Activated B cell treated with CpG ODN at 0.5 μM for 24 hours (primary cell): ENCODE measurements at regions not wholly inside any gene's neighbourhood (a gene's known extent, or its start where the extent isn't known, plus 50 kb on each side); places are given as distances from the start of the nearest gene placed in this dataset.

Experiments
- ATAC-seq: fragments of 200-7000 bp; cut with Tn5 transposase; one replicate; pipeline ENCODE4 v1.10.0; 2021; ENCODE audit warnings: low read depth, mild to moderate bottlenecking, moderate library complexity
- CTCF ChIA-PET: fragments of 350-600 bp; sonication (Branson Sonifier 250); formaldehyde crosslinking; loops from one replicate; lab custom pipeline; 2021; ENCODE audit warnings: antibody characterized with exemption; lab: Charles Lee
- POLR2A ChIA-PET: fragments of 350-600 bp; sonication (Branson Sonifier 250); formaldehyde crosslinking; loops from one replicate; lab custom pipeline; 2021; ENCODE audit warnings: antibody characterized with exemption; lab: Charles Lee
- DNase-seq: peaks from one replicate; pipeline ENCODE4 v3.0.0; 2022
- H3K27ac Mint-ChIP-seq: one replicate; pipeline ENCODE4 v1.8.0; 2020; ENCODE audit warnings: mixed read lengths
- H3K27me3 Mint-ChIP-seq: one replicate; pipeline ENCODE4 v1.8.0; 2021; ENCODE audit warnings: mixed read lengths
- H3K36me3 Mint-ChIP-seq: one replicate; pipeline ENCODE4 v1.8.0; 2021; ENCODE audit warnings: low read depth, mixed read lengths
- H3K4me1 Mint-ChIP-seq: one replicate; pipeline ENCODE4 v1.8.0; 2021; ENCODE audit warnings: mixed read lengths
- H3K4me3 Mint-ChIP-seq: one replicate; pipeline ENCODE4 v1.8.0; 2020; ENCODE audit warnings: mild to moderate bottlenecking, mixed read lengths
- H3K9me3 Mint-ChIP-seq: one replicate; pipeline ENCODE4 v1.8.0; 2020; ENCODE audit warnings: mixed read lengths
- intact Hi-C: fragments of 100-400 bp; cut with micrococcal nuclease; formaldehyde crosslinking; loops from one replicate; pipeline ENCODE4 v1.15.1; 2024
- TF ChIP-seq, protein P1 (sequence below): fragments of 200-600 bp; IDR thresholded peaks from one replicate; pipeline ENCODE4 v1.8.0; 2022; ENCODE audit warnings: antibody characterized with exemption, mild to moderate bottlenecking

DNA sequence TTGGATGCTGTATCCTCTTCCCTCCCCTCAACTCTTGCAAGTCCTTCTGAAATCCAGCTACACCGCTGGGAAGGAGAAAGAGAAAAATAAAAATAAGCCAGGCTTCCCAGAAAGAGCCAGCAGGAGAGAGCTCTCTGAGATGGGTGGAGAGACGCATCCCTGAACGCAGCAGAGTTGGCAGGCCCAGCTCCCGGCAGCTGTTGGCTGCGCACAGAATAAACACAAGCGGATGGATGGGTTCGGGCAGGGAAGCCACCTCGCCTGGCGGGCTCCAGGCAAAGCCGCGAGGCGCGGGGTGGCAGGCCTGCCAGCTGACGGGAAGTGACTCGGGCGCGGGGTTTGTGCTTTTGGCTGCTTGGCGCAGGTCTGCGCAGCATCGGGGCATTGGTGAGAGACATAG is 537.7 kb downstream of the MIAT start:
- intact Hi-C loops = no loop called here
- Mint-ChIP-seq H3K36me3 (no peaks in the 10 kb centered on the region), H3K4me3 (no peak overlapping the region), H3K4me1 (no peaks in the 10 kb centered on the region), H3K9me3 (peaks cover 19% of the 10 kb centered on the region), H3K27me3 (no peaks in the 10 kb centered on the region), H3K27ac (no peak overlapping the region)
- ATAC-seq (no peak), DNase-seq (no peak)
- POLR2A ChIA-PET = no interaction called here
- CTCF ChIA-PET = no interaction called here
- TF ChIP-seq, protein P1, sequence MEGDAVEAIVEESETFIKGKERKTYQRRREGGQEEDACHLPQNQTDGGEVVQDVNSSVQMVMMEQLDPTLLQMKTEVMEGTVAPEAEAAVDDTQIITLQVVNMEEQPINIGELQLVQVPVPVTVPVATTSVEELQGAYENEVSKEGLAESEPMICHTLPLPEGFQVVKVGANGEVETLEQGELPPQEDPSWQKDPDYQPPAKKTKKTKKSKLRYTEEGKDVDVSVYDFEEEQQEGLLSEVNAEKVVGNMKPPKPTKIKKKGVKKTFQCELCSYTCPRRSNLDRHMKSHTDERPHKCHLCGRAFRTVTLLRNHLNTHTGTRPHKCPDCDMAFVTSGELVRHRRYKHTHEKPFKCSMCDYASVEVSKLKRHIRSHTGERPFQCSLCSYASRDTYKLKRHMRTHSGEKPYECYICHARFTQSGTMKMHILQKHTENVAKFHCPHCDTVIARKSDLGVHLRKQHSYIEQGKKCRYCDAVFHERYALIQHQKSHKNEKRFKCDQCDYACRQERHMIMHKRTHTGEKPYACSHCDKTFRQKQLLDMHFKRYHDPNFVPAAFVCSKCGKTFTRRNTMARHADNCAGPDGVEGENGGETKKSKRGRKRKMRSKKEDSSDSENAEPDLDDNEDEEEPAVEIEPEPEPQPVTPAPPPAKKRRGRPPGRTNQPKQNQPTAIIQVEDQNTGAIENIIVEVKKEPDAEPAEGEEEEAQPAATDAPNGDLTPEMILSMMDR = no peak

DNA sequence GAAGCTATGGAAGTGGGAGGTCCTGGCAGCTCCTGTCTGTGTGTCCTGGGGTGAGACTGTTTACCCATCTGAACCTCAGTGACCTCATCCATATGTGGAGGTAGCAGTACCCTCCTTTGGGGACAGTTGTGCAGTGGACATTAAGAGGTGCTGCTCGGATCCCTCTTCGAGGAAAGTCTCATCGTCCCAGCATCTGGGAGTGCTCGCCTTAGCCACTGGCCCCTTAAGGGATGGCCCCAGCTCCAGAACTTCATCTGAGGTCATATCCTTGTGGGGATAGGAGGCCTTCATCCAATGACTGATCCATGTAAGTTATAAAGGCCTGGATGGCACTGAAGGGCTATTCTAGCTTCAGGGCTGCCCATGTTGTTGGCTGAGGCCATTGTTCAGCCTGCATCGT is 538.1 kb downstream of the MIAT start:
- POLR2A ChIA-PET = no interaction called here
- Mint-ChIP-seq H3K27me3 (no peaks in the 10 kb centered on the region), H3K4me3 (no peak overlapping the region), H3K36me3 (no peaks in the 10 kb centered on the region), H3K27ac (no peak overlapping the region), H3K4me1 (no peaks in the 10 kb centered on the region), H3K9me3 (peaks cover 19% of the 10 kb centered on the region)
- intact Hi-C loops = no loop called here
- DNase-seq (no peak), ATAC-seq (no peak)
- TF ChIP-seq, protein P1 = no peak
- CTCF ChIA-PET = no interaction called here

DNA sequence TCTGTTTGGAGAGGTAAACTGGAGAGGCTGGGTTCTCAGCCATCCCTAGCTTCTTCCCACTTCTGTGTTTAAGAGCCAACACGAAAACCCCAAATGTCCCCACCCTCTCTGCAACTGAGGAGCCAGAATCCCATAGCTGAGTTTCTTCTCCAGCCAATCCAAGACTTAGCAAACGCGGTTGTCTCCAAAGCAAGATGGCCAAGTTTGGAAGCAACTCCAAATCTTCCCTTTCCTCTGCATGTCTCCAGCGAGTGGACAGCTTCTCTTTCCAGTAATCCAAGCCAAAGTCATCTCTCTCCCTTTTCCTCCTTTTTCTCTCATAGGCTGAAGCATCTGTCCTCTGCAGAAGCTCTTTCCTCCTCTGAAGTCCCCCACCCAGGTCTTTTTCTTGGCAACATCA is 539.2 kb downstream of the MIAT start:
- TF ChIP-seq, protein P1 = no peak
- Mint-ChIP-seq H3K4me1 (no peaks in the 10 kb centered on the region), H3K27ac (no peak overlapping the region), H3K9me3 (peaks cover 10% of the 10 kb centered on the region), H3K27me3 (peaks cover 4% of the 10 kb centered on the region), H3K4me3 (no peak overlapping the region), H3K36me3 (no peaks in the 10 kb centered on the region)
- no peak for ATAC-seq
- POLR2A ChIA-PET = no interaction called here
- intact Hi-C loops = no loop called here
- CTCF ChIA-PET = no interaction called here
- no peak for DNase-seq

DNA sequence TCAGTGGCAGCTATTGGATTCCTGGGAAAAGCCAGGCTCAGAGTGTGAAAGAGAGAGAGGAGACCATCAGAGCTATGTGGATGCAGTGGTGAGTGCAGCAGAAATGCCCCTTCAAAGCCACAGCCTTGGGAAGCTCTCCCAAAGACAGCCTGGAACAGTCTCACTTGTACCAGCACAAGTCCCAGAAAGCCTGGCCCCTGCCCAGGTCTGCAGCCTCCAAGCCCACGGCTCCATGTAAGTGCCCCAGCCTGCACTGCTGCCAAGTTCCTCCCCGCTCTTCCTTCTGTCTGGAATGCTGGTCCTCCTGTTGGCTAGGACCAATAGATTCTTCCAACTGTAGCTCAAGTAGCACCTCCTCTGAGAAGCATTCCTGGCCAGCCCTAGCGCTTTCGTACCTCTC is 539.7 kb downstream of the MIAT start:
- Mint-ChIP-seq H3K27ac (no peak overlapping the region), H3K27me3 (peaks cover 6% of the 10 kb centered on the region), H3K36me3 (no peaks in the 10 kb centered on the region), H3K4me3 (no peak overlapping the region), H3K4me1 (no peaks in the 10 kb centered on the region), H3K9me3 (peaks cover 6% of the 10 kb centered on the region)
- no peak for ATAC-seq
- intact Hi-C loops = no loop called here
- DNase-seq = no peak
- ChIA-PET CTCF (no interaction called here), POLR2A (no interaction called here)
- TF ChIP-seq, protein P1 = no peak

DNA sequence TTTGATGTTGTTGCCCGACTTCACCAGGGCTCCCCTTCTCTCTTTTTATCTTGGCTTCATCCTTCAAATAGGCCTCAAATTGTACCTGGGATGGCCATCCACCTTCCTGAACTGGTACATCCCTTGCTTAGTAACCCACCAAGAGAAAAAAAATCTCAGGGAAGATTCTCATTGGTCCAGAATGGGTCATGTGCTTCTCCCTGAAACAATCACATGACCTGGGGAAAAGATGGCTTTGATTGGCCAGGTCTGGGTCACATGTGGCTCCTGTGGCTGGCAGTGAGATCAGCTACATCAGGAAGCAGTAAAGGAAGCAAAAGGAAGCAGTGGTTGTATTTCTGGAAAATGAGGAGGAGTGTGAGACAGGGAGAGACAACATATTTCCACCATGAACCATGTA is 540.2 kb downstream of the MIAT start:
- Mint-ChIP-seq H3K36me3 (no peaks in the 10 kb centered on the region), H3K4me3 (no peak overlapping the region), H3K4me1 (no peaks in the 10 kb centered on the region), H3K27ac (no peak overlapping the region), H3K27me3 (peaks cover 6% of the 10 kb centered on the region), H3K9me3 (peaks cover 5% of the 10 kb centered on the region)
- intact Hi-C loops = no loop called here
- no peak for DNase-seq
- TF ChIP-seq, protein P1 = no peak
- ATAC-seq = no peak
- CTCF ChIA-PET = no interaction called here
- POLR2A ChIA-PET = no interaction called here
